ENCODE measurements at regions not wholly inside any gene's neighbourhood (a gene's known extent, or its start where the extent isn't known, plus 50 kb on each side); places are given as distances from the start of the nearest gene placed in this dataset.

DNA sequence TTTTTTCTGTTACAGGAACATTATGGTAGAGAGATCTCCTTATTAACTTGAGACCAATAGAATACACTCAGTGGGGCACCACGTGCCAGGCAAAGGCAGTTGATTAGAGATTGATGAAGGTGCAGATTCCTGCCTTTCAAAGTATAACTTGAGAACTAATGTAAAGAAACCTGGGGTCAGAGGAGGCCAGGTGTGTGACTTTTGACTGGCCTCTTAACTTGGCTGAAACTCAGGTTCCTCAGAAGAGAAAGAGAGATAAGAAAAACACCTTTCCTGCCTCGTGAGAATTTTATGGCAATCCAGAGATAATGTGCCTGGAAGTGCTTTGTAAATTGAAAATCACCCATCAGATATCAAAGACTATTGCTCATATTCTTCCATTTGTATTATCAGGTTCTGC lies 110.7 kb upstream of the GZMB start:
- TF ChIP-seq CTCF (IDR thresholded peaks at IDR 0.05; ENCODE audit: insufficient read depth, missing control alignments): no peak
- no peak for DNase-seq (ENCODE audit: insufficient read length, low spot score)
- no peak for FAIRE-seq

DNA sequence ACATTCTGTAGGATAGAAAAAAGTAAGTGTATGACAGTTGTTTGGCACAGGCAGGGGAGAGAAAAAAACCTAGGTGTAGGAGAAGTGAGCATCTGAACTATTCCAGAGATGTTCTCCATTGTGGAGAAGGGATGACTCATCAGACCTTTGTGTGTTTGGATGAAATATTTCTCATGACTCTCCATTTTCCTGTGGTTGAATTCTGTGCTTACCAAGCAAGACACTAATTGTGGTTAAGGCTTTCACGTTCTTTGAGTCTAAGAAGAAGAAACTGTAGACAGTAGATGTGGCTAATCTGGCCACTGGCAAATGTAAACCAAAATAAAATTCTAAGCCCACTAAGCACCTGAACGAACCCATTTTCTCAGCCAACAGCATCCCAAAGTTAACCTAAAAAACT lies 107.9 kb upstream of the GZMB start:
- no peak for TF ChIP-seq CTCF (IDR thresholded peaks at IDR 0.05; ENCODE audit: insufficient read depth, missing control alignments)
- FAIRE-seq: no peak
- no peak for DNase-seq (ENCODE audit: insufficient read length, low spot score)

DNA sequence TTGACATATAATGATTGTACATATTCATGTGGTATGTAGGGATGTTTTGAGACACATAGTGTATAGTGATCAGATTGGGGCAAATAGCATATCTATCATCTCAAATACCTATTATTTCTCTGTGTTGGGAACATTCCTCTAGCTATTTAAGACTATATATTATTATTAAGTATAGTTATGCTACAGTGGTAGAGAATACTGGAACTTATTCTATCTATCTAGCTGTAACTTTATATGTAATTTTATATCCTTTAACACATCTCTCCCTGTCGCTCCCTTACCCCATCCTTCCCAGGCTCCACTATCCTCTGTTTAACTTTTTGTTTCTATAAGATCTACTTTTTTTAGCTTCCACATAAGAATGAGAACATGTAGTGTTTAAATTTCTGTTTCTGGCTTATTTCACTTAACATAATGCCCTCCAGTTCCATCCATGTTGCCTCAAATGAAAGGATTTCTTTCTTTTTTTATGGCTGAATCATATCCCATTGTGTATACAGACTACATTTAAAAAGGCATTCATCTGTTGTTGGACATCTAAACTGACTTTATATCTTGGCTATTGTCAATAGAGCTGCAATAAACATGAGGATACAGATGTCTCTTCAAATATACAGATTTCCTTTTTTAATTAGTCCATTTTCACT lies 102.1 kb upstream of the GZMB start:
- FAIRE-seq (no peak), DNase-seq (ENCODE audit: insufficient read length, low spot score) (no peak)
- no peak for TF ChIP-seq CTCF (IDR thresholded peaks at IDR 0.05; ENCODE audit: insufficient read depth, missing control alignments)

DNA sequence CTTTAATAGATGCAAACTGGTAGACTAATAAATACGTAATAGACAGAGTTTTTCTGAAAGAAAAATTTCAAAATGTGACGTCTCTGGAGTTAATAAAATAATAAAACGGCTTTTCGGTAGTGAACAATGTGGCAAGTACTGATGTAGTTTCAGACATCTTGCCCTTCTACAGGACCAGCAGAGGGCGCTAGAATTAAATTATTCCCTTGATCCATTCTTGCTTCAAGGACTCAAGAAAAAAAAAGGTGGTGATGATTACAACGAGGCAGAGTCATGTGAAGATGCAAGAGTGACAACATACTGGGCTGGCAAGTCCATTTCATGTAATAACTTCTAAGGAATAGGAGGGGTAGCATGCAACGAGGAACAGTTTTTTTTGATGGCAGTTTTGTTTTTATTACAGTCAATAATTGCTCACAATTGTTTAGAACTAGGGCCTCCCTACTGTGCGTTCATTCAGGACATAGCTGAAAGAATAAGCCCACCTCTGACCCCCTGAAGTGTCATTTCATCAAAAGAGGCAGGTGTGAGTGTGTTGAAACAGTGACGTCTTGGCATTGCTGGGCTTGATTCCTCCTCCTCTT lies 101.0 kb upstream of the GZMB start:
- DNase-seq (ENCODE audit: insufficient read length, low spot score): no peak
- no peak for FAIRE-seq

GRCh38 chr14:24726480-24726879 lies 92.5 kb upstream of the GZMB start:
- FAIRE-seq: no peak
- DNase-seq (ENCODE audit: insufficient read length, low spot score): no peak
- TF ChIP-seq CTCF (IDR thresholded peaks at IDR 0.05; ENCODE audit: insufficient read depth, missing control alignments): no peak

More for the DNA sequence above, 101.0 kb upstream of the GZMB start:
- TF ChIP-seq CTCF (IDR thresholded peaks at IDR 0.05; ENCODE audit: insufficient read depth, missing control alignments): peak; percentile 61

DNA sequence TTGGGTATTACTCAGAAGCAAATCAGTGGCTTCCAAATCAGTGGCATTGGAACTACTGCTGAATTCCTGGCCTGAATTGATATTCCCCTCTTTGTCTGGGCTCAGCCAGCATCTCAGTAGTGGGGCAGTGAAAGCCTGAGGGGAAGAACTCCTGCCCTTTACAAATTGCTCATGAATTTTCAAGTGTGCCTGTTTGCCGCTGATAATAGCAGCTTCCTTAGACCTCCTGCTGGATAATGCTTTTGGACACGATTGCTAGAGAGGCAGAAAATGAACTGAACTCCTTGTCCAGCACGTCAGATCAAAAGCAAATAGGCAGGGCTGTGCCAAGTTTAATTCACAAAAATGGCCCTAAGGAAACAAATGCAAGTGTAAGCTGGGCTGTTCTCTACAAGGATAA lies 91.3 kb upstream of the GZMB start:
- TF ChIP-seq CTCF (IDR thresholded peaks at IDR 0.05; ENCODE audit: insufficient read depth, missing control alignments): no peak
- DNase-seq (ENCODE audit: insufficient read length, low spot score) (no peak), FAIRE-seq (no peak)

GRCh38 chr14:24721775-24722174 lies 87.8 kb upstream of the GZMB start:
- no peak for DNase-seq (ENCODE audit: insufficient read length, low spot score)
- TF ChIP-seq CTCF (IDR thresholded peaks at IDR 0.05; ENCODE audit: insufficient read depth, missing control alignments): no peak
- FAIRE-seq: no peak
